Esophagus squamous epithelium (tissue), 5 donors: ENCODE measurements at regions not wholly inside any gene's neighbourhood (a gene's known extent, or its start where the extent isn't known, plus 50 kb on each side); places are given as distances from the start of the nearest gene placed in this dataset.

Experiments
- DNase-seq: peaks from one replicate; lab custom pipeline; 2025; lab: John Stamatoyannopoulos, UW
- H3K27ac ChIP-seq, 4 donors: fragments of 200-600 bp; sonication (generic); one replicate each; pipeline ENCODE4 v1.5.1; 2016 to 2019; ENCODE audit warnings: mild to moderate bottlenecking in 1 of 4
- H3K27me3 ChIP-seq, 4 donors: fragments of 200-600 bp; sonication (generic); 1 replicate in 3 of 4; 2 replicates in 1 of 4; pipeline versions ENCODE4 v1.5.1 to v1.6.0; 2017 to 2021; ENCODE audit warnings: antibody characterized with exemption in 1 of 4
- H3K36me3 ChIP-seq, 3 donors: fragments of 200-600 bp; sonication (generic); one replicate each; pipeline ENCODE4 v1.5.1; 2016 to 2019
- H3K4me1 ChIP-seq, 3 donors: fragments of 200-600 bp; sonication (generic); one replicate each; pipeline ENCODE4 v1.5.1; 2017 to 2019
- H3K4me3 ChIP-seq, 4 donors: fragments of 200-600 bp; sonication (generic); 1 replicate in 3 of 4; 2 replicates in 1 of 4; pipeline ENCODE4 v1.5.1; 2016 to 2019; ENCODE audit warnings: mild to moderate bottlenecking in 2 of 4, moderate library complexity in 1 of 4
- H3K9me3 ChIP-seq, 3 donors: fragments of 200-600 bp; sonication (generic); one replicate each; pipeline ENCODE4 v1.5.1; 2016 to 2019
- POLR2A ChIP-seq, 4 donors: fragments of 450-650 bp; IDR thresholded peaks; one replicate each; pipeline ENCODE4 v1.6.1; 2017; ENCODE audit warnings: antibody characterized with exemption in 4 of 4, mild to moderate bottlenecking in 4 of 4, moderate library complexity in 3 of 4
- WGBS, 2 donors: methylation state at CpG; one replicate each; pipeline ENCODE4 v1.1.5; 2018; 5-methylcytosine and 5-hydroxymethylcytosine counted together
- intact Hi-C: fragments of 100-400 bp; cut with DNase I; formaldehyde crosslinking; loops from one replicate; pipeline ENCODE4 v1.15.0; 2022
- TF ChIP-seq, protein P1 (sequence below), 6 experiments: fragments of 450-650 bp in 4 of 6; fragments of 200-600 bp in 2 of 6; sonication (generic) in 2 of 6; IDR thresholded peaks; one replicate each; pipeline ENCODE4 v1.5.1; 2016 to 2019; ENCODE audit warnings: antibody characterized with exemption in 6 of 6, mild to moderate bottlenecking in 4 of 6, moderate library complexity in 4 of 6
- donor health status: DM: yes; HTN: yes; CAD: no.

DNA sequence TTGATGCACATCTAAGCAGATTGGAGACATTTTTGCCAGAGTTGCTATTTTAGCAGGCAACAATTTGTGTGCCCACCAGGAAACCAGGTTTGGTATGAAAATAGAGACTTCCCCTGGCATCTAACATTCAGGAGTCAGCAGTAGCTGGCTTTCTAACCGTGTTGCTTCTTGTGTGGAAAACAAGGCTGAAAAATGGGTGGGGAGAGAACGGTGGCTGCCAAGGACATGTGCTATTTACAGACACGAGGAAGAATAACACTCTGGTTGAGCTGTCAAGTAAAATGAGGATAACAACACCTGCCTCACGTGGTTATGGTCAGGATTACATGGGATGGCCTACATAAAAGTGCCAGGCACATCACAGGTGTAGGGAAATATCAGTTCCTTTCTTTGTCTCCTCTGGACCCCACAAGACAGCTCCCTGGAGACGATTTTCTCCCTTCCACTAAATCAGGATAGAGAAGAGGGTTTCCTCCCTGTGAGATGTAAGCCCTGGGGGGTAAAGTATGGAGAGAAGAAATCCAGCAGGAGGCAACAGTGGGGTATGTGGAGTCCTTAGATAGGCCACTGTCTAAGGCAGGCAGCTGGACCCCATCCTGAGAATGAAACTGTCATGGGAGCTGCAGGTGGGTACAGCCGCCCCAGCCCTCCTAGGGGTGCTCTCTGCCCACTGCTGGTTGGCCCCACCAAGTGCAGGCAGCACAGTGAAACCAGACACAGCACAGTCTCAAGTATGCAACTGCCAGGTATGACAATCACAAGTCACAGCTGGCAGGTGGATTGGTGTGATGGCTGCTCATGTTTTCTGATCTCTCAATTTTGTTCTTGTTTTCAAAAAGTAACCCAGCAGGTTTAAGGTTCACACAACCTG, 80.3 kb downstream of the TENT5C start:
- no peak for DNase-seq
- Histone ChIP-seq H3K9me3 (no peaks in the 10 kb centered on the region), H3K36me3 (no peaks in the 10 kb centered on the region), H3K4me3 (no peak overlapping the region), H3K27me3 (no peaks in the 10 kb centered on the region), H3K27ac (peak overlapping the region in 1 of 4 donors; percentile 34), H3K4me1 (no peaks in the 10 kb centered on the region)
- 38 to 40% methylated on average over 5 of the region's 6 CpGs for WGBS, 2 donors
- intact Hi-C loops = no loop called here
- TF ChIP-seq, protein P1, sequence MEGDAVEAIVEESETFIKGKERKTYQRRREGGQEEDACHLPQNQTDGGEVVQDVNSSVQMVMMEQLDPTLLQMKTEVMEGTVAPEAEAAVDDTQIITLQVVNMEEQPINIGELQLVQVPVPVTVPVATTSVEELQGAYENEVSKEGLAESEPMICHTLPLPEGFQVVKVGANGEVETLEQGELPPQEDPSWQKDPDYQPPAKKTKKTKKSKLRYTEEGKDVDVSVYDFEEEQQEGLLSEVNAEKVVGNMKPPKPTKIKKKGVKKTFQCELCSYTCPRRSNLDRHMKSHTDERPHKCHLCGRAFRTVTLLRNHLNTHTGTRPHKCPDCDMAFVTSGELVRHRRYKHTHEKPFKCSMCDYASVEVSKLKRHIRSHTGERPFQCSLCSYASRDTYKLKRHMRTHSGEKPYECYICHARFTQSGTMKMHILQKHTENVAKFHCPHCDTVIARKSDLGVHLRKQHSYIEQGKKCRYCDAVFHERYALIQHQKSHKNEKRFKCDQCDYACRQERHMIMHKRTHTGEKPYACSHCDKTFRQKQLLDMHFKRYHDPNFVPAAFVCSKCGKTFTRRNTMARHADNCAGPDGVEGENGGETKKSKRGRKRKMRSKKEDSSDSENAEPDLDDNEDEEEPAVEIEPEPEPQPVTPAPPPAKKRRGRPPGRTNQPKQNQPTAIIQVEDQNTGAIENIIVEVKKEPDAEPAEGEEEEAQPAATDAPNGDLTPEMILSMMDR (IDR thresholded peaks at IDR 0.05) = peak in 1 of 6 experiments; percentile 28
- no peak for TF ChIP-seq POLR2A (IDR thresholded peaks at IDR 0.05)

DNA sequence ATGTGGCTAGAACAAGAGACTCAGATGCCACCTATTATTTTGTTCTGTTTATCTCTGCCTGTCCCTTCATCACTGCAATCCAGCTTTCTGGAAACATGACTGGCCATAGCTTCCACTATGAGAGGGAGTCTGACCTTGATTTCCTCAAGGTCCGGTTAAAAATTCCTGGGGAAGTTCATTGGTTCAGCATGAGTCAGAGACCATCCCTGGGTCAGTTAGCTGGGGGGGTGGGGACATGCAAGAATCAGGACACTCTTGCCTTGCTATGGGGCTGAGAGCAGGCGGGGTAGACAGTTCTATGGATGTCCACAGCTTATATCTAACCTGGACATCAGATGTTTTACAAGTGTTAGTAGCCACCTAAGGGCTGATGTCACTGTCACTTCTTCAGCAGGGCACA, 81.1 kb downstream of the TENT5C start:
- 78% methylated on average over 1 of the region's 2 CpGs; no CpG with 5 or more reads in 1 of the 2 donors for WGBS, 2 donors
- intact Hi-C loops = no loop called here
- Histone ChIP-seq H3K4me3 (no peak overlapping the region), H3K36me3 (no peaks in the 10 kb centered on the region), H3K4me1 (no peaks in the 10 kb centered on the region), H3K9me3 (no peaks in the 10 kb centered on the region), H3K27me3 (peaks cover 0 to 7% (median 0%) of the 10 kb centered on the region in 4 donors), H3K27ac (no peak overlapping the region)
- TF ChIP-seq POLR2A (IDR thresholded peaks at IDR 0.05) = no peak
- TF ChIP-seq, protein P1 (IDR thresholded peaks at IDR 0.05) = no peak
- DNase-seq = no peak

DNA sequence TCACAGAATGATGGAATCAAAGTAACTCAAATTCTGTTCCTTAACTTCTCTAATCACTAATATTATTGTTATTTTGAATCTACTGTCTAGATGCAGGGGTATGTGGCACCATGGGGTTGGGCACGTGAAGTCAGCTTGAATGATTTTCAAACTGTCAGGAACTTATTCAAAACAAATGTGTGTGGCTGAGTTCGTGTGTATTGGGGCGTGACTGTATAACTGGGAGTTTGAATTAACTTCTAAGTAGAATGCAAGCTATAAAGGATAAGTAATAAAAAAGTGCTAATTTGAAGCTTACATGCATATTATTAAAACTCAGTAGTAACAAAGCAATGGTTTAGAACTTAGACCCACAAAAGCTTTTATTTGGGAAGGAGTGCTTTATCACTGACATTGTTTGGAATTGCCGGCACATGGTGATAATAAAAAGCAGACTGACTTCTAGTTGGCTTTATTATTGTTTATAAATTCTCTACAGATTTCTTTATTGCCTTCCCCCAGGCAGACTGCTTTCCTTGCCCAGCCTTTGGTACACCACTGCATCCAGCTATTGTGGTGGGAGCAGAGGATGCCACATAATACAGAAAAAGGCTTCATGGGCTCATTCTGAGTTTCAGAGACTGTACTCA, 84.3 kb downstream of the TENT5C start:
- Histone ChIP-seq H3K27ac (no peak overlapping the region), H3K4me1 (no peaks in the 10 kb centered on the region), H3K36me3 (no peaks in the 10 kb centered on the region), H3K9me3 (no peaks in the 10 kb centered on the region), H3K27me3 (peaks cover 0 to 10% (median 0%) of the 10 kb centered on the region in 4 donors), H3K4me3 (no peak overlapping the region)
- 43 to 44% methylated on average over 4 of the region's 4 CpGs for WGBS, 2 donors
- DNase-seq = no peak
- intact Hi-C loops = no loop called here
- TF ChIP-seq, protein P1 (IDR thresholded peaks at IDR 0.05) = no peak
- TF ChIP-seq POLR2A (IDR thresholded peaks at IDR 0.05) = no peak

DNA sequence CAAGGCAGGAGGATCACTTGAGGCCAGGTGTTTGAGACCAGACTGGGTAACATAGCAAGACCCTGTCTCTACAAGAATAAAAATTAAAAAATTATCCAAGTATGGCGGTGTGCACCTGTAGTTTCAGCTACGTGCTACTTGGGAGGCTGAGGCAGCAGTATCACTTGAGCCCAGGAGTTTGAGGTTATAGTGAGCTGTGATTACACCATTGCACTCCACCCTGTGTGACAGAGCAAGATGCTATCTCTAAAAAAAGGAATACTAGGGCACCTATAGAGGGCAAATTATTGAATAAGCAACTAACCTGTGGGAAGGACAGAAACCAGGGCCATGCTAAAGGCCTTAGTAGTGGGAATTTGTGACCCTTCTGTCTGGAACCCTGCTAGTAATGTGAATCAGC, 86.1 kb downstream of the TENT5C start:
- no peak overlapping the region for H3K27ac ChIP-seq
- H3K36me3 ChIP-seq = no peaks in the 10 kb centered on the region
- H3K27me3 ChIP-seq = peaks cover 0 to 17% (median 0%) of the 10 kb centered on the region in 4 donors
- H3K9me3 ChIP-seq = no peaks in the 10 kb centered on the region
- no peak for DNase-seq
- 94 to 96% methylated on average over 2 of the region's 2 CpGs for WGBS, 2 donors
- no peak overlapping the region for H3K4me3 ChIP-seq
- intact Hi-C loops = no loop called here
- TF ChIP-seq POLR2A (IDR thresholded peaks at IDR 0.05) = no peak
- TF ChIP-seq, protein P1 (IDR thresholded peaks at IDR 0.05) = no peak
- H3K4me1 ChIP-seq = peaks cover 0 to 6% (median 0%) of the 10 kb centered on the region in 3 donors

DNA sequence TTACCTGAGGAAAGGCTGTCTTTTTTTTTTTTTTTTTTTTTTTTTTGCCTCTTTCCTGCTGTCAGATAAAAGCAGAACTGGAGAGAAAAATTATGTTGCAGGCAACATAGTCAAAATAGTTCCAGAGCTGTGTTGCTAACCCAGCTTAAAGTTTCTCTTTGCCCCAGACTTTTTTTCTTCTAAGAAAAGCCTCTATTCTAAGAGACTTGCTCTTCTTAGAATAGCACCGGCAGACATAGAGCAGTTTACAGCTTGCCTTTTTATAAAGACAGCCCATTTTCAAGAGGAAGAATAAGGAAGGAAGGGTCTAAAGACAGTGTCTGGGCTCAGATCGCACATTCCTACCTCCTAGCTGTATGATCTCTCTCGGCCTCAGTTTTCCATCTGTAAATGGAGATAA, 88.7 kb downstream of the TENT5C start:
- H3K4me1 ChIP-seq = peaks cover 0 to 6% (median 0%) of the 10 kb centered on the region in 3 donors
- intact Hi-C loops = no loop called here
- DNase-seq = no peak
- no peaks in the 10 kb centered on the region for H3K9me3 ChIP-seq
- no peak overlapping the region for H3K27ac ChIP-seq
- WGBS, 2 donors = 73 to 82% methylated on average over 3 of the region's 3 CpGs
- no peaks in the 10 kb centered on the region for H3K36me3 ChIP-seq
- H3K4me3 ChIP-seq = no peak overlapping the region
- peaks cover 0 to 17% (median 0%) of the 10 kb centered on the region in 4 donors for H3K27me3 ChIP-seq
- TF ChIP-seq, protein P1 (IDR thresholded peaks at IDR 0.05) = no peak
- no peak for TF ChIP-seq POLR2A (IDR thresholded peaks at IDR 0.05)
